LHCN-M2 (cell line): ENCODE measurements at regions not wholly inside any gene's neighbourhood (a gene's known extent, or its start where the extent isn't known, plus 50 kb on each side); places are given as distances from the start of the nearest gene placed in this dataset.

ENCODE experiments used
- DNase-seq: peaks from one replicate; pipeline ENCODE4 v3.0.0-alpha.2; 2012; ENCODE audit warnings: low read depth

DNA sequence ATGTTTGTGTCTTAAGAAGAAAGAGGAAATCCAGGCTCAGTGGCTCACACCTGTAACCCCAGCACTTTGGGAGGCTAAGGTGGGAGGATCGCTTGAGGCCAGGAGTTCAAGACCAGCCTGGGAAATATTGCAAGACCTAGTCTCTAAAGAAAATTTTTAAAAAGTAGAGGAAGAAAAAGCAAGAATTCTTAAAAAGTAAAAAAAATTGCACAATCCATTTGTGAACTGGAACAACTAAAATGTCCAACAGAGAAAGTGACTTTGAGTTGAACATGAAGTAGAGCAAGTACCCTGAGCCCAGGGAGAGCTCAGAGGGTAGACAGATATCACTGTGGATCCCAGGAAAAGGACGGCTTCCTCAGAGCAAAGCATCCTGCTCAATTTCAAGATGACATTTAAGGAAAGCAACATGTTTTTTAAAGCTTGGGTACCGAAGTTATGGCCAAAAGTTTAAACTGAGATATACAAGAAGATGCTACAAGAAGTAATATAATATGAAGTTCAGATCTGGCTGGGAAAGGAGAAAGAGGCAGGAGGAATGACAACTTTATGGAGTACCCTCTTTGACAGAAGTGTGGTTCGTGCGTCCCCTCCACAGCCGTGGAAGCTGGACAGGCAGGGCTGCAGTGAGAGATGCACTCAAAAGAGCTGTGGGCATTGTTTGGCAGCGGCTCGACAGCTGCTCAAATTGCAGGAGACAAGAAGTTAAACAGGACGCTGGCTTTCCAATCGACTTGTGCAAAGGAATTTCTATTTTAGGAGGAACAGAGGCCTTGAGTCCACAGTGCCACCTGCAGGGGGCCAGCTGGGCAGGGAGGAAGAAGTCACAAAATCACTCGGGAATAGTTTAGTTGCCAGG is 201.3 kb downstream of the JCAD start:
- DNase-seq: peak; percentile 86

DNA sequence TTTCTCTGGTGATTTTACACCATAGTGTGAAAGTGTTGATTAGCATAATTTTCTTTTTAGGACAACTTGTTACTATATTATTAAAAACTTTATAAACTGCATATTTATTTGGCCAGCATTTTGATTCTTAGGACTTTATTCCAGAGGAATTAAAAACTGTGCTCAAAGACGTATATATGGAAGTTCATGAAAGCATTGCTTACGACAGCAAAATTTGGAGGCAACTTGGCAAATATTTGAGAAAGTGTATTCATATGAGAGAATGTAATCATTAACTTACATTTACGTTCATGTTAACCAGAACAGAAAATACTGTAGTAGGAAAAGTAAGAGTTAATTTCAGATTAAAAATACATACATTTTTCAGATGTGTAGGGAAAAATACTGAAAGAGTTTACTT is 203.1 kb downstream of the JCAD start:
- DNase-seq: no peak

DNA sequence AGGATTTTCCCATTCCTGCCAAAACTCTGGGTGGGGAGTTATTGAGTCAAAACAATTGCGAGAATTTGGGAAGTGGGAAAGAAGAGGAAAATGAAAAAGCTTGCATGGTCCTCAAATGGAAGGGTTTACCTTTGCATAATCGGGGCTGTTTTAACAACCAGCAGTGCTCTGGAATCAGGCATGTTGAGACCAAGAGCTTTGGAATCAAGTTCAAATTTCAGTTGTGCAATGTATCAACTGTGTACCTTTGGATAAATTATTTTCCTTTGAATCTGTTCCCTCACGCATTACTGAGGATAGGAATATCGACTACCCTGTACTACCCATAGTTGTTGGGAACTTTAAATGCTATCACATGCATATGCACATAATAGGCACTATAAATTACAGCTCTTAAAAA is 205.5 kb downstream of the JCAD start:
- no peak for DNase-seq

DNA sequence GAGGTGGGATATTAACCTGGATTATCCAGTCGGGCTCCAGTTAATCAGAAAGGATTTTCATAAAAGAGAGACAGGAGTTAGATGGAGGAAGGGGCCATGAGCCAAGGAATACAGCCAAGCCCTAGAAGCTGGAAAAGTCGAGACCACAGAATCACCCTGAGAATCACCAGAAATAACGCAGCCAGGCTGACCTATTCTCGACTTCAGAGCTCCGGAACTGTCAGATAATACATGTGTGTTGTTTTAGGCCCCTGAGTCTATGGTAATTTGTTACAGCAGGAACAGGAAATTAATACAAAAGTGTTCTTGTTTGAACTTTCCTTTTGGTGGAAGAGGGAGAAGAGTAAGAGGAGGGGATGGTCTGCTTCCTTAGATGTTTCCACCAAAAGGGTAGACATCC is 208.1 kb downstream of the JCAD start:
- no peak for DNase-seq

DNA sequence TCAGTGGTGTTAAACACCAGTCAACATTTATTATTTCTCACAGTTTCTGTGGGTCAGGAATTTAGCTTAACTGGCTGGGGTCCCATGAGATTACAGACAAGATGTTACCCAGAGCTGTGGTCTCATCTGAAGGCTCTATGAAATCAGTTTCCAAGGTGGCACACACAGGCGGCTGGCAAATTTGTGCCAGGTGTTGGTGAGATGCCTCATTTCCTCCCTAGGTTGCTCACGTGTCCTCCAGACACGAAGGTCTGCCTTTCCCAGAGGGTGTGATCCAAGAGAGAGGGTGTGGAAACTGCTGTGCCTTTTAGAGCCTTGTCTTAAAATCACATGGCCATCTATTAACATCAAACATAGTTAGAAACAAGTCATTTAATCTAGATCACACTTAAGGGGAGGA is 209.0 kb downstream of the JCAD start:
- DNase-seq: no peak

DNA sequence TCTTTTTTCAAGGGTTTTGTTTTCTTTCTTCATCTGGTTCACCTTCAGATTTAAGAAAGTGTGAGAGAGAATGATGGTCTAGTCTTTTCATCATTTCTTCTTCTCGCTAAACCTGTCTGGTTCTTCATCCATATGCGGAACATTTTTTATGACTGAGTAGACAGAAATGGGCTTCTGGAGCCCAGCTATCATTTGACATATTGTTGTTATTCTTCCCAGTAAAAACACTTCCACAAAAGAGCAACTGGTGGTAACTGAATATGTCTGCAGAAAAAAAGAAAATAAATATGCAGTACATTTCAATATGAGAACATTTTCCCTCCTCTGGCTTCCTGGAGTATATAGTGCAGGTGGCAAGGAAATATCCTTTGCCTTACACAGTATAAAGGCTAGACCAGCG is 209.5 kb downstream of the JCAD start:
- peak; percentile 60 for DNase-seq

DNA sequence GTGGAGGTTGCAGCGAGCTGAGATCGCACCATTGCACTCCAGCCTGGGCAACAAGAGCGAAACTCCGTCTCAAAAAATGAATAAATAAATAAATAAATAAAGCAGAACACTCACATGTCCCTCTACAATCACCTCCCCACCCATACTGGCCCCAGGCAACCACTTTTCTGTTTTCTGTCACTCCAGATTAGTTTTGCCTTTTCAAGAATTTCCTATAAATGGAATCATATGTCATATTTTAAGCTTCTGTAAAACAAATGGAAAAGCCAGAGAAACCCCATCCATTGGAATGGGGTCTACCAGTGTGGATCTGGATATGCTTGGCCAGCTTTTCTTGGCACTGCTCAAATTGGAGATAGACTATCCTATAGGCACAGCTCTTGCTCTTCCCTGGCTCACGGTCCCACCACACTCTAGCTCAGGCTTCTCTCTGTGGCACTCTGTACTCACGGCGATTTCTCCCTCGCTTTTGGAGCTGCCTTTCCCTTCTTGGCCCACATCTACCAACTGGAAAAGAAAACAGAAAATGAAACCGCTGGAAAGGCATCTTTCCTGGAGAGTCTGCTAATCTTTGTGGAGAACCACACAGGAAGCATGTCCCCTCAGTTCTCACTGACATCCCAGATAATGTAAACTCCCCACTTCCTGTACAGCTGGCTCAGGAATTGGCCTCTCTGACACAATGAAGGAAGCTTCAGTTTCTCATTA is 210.1 kb downstream of the JCAD start:
- peak; percentile 88 for DNase-seq

DNA sequence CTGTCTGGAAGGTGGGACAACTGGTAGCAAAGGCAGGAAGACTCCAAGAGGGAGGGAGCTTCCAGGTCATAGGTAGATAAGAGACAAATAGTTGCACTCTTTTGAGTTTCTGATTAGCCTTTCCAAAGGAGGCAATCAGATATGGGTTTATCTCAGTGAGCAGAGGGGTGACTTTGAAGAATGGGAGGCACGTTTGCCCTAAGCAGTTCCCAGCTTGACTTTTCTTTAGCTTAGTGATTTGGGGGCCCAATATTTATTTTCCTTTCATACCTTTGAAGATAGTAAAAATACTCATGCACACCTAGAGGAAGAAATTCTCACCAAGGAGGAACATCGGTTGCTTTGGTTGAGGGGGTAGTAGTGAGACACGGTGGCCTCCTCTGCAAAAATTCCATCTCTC is 212.1 kb upstream of the SVIL start:
- DNase-seq: no peak

DNA sequence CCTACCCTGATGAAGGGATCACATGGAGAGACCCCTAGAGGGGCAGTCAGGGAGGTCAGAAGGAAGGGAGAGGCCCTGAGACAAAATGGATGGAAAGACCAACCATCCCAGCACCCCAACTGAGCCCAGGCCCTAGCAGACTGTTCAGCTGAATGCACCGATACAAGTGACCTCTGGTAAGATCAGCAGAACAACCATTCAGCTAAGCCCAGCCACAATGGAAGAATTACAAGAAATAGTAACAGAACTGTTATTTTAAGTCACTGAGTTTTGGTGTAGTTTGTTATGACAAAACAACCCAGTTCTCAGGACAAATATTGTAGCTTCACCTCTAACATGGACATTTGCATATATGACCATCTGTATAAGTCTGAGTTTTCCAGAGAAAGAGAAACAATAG is 210.4 kb upstream of the SVIL start:
- DNase-seq: no peak

DNA sequence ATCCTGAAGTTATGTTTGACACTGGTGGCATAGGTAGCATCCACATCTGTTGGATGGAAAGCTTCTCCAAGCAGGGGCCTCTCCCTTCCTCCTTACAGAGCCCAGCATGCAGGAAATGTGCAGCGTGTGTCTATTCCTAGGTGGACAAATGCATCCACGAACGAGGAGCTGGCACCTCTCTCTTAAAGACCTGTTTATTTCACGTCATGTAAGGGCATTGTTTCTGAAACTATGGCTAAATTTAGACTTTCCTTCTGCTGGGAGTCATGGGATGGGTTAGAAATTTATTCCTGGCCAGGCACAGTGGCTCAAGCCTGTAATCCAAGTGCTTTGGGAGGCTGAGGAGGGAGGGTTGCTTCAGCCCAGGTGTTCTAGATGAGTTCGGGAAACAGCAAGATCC is 208.4 kb upstream of the SVIL start:
- no peak for DNase-seq

DNA sequence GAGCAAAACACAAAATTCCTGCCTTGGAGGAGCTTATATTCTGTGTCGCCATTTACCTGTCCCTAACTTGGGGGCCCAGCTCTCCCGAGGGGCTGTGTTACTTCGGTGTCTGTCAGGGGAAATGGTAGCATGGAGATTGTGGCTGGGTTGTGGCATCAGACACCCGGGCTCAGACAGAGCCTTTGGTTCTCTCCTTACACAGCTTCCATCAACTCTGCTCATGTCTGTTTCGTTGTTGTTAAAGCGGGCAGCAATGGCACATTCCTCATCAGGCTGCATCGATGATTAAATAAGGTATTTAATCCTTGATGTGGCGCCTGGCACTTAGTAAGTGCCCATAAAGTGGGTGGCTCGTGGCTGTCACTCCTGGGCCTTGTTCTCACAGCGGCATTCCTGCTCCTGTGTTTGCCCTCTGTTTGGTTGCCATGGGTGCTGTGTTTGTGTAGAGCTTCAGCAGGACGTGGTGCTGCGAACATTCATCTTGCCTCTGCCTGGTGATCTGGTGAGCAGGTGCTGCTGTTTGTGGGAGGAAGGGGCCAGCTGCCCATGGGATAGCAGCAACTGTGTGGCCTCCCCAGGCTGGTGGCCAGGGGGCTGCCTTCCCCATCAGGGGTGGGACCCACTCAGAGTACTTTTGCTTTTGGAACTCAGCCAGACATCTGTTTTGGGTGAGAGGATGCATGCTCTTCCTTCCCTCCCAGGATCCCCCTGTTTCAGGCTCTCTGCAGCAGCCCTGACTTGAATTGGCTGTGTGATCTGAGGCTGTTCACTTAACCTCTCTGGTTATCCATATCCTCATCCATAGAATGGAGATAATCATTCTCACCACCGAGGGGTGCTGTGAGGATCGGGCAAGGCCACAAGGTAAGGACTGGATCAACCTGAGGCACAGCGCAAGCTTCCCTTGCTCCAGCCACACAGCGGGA is 207.2 kb upstream of the SVIL start:
- DNase-seq: peak; percentile 82

DNA sequence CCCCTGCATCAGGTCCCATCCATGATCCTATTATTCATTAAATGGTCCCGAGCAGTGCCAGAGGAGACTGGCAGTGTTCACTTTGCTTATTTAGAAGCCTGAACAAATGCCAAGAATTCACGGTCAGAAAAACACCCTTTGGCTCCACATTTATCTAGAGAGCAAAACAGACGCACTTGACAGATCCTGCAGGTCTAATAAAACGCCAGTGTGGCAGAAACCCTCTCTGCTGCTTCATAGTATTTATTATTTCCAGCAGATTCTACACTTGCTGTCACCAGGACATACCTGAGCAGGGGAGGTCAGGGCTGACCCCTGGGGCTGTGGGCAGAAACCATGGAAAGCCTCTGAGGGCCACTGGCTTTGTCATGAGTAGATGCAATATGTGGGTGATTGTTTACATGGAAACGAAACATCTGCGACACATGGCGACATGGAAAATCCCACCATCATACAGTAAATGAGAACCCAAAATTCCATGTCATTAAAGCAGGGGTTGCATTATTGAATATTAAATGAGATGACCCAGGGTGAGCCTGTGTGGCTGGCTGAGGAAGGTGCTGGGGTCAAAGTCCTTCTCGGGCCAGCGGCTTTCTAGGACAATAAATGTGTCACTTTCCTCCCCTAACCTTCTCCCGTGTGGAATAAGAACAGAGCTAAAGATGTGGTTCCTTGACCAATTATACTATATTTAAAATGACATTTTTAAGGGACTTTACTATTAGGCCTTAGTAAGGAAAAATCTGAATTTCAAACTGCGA is 205.9 kb upstream of the SVIL start:
- DNase-seq: no peak

DNA sequence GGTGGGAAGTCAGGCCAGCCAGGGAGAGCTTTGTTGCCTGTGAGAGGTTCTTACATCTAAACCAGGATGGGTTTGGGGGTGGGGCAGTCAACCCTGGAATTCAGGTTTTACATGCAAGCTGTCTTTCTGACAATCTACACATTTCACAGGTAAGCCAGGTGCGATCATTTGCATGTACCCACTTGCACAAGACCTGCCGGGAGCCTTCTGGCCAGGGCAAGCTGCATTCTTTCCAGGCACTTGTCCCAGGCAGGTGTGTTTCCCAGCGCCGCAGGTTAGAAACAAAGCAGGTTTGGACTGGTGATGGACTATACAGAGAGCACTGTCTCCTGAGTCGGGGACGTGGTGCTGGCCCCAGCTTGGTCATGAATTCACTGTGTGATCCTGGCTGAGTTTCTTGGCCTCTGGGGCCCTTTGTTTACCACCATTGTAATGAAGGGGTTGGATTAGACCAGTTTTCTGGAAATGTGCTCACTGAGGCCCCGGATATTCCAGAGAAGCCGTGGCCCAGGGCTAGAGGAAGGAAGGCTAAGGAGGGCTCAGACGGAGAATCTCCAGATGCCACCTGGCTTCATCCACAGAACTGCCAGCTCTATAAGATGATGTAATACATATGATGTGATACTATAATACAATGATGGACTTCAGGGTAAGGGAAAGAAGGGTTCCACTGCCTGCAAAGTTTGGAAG is 205.2 kb upstream of the SVIL start:
- no peak for DNase-seq

DNA sequence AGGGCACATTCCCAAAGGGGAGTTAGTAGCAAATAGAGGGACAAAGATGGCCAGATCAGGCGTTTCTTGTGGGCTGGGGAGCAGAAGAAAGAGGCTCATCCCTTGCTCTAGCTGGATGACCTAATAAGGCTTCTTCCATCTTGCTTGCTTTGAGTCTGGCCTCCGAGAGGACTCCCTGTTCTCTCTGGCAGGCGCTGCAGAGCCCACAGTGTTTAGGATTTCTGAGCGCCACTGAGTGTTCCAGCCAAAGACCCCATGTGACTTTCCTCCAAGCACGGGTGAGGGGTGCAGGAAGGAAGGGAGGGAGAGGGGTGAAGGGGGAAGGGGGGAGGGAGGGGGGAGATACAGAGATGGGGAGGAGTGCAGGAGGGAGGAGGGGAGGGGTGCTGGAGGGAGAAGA is 203.8 kb upstream of the SVIL start:
- DNase-seq: no peak

DNA sequence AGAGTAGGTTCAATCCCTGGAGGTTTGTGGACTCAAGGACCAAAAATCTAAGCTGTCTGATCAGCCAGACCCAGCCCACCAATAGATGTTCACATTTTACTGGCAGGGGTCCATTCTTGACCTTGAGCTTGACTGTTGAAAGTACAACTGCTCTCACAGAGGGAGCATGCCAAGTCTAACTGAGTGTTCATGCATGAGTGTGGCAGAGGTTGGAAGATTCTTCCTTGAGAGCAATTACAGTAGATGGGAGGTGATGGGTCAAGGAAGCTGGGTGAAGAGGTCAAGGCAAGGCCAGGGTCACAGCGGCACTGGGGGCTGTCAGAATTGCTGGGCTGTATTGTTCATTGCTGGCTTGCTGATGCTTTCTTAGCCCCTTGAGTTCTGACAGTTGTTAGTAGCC is 202.8 kb upstream of the SVIL start:
- DNase-seq: no peak

DNA sequence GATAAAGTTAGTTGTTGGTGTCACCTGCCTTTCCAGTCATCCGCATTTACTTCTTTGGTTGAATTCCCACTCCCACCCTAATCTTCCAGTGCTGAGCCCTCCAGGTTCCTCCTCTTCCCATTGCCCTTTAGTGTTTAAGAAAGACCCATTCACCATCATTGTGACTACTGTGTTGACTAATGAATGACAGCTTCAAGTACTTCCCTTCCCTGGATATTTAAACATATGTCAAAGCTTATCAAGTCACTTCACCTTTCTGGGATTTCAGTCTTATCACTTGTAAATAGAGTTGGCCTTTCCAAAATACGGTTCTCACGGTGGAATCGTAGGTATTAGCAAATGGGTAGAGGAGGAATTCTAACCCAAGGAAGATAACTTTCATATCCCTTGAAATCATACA is 201.6 kb upstream of the SVIL start:
- DNase-seq: no peak

DNA sequence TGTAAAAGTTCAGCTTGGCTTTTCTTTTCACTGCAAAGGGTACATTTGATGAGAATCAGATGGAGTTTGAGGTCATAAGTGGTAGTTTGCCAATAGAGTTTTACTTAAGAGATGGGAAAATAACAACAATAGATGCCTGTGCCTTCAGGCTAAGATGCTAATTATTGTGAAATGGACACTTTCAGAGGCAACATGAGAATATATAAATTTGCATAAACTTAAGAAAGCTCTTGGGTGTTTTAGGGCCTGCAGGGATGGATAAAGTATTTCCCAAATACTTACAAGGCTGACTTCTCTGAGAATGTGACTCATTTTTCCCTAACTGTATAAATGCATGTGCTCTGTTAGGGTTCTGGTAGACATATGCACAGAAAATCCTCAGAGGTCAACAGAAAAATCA is 200.3 kb upstream of the SVIL start:
- DNase-seq: no peak

DNA sequence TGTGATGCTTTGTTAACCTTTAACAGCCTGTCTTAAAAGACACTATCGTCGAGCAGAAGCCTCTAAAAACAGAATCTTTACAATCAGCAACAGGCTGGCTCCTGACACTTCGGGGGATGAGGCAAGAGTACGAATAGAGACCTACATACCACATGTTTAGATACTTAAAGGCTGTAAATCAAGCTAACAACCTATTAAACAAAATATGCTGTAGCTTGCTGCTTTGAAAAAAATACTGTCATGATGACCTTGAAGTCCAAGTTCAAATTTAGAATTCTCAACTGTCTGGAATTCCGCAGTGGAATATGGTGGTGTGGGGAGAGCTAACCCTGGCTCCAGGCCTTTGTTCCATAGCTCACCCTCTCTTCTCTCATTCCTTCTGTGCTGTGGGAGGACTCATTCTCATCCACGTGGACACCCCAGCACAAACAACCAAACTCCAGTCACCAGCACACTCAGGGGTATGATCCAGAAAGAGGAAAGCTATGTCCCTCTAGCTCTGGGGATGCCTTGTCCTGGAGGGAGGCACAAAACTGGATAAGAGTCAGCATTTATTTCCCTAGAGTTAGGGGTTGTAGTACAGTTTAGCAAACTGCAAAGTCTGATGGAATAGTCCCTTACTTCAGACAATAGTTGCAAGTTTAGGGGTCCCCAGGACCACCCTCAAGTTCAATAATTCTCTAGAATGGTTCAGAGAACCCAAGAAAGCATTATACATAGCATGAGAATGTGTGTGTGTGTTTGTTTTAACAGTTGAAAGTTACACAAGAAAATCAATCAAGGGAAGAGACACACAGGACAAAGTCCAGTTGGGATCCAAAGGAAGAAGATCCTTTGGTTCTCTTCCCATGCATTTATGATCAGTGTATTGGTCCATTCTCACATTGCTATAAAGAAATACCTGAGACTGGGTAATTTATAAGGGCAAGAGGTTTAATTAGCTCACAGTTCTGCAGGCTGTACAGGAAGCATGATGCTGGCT is 196.1 kb upstream of the SVIL start:
- DNase-seq: no peak

DNA sequence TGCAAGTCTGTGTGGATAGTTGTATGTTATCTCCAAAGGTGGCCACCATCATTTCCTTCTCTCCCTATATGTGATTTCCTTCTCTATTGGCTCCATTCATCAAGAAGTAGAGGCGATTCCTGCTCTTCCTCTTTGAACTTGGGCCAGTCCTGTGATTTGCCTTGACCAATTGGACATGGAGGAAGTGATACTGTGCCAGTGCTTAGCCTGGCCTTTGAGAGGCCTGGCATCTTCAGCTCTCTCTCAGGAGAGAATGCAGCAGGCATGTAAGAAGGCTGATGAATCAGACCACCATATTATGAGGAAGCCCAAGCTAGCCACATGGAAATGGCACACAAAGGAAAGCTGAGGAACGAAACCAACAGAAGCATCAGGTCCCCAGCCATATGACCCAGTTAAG is 195.0 kb upstream of the SVIL start:
- DNase-seq: no peak

DNA sequence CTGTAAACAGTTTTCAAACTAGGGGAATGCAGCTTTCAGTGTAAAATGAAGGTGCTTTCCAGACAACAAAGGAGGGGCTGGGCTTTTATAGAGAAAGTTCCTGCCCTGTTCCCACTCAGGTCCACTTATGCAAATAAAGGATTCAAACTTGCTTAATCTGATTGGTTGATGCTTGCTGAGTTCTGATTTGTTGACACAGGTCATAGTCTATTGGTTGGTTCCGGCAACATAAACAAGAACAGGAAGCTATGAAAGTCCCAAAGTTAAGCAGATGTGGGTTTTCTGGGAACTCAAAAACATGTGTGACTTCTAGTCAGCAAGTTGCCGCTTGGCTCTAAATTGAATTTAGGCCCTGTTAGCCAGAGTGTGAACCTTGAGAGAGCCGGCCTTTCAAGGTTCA is 194.2 kb upstream of the SVIL start:
- no peak for DNase-seq
